DND-41 (cell line): ENCODE measurements at regions not wholly inside any gene's neighbourhood (a gene's known extent, or its start where the extent isn't known, plus 50 kb on each side); places are given as distances from the start of the nearest gene placed in this dataset.

Experiments
- ATAC-seq: fragments of 200-7000 bp; cut with Tn5 transposase; 3 replicates; pipeline ENCODE4 v1.9.1; 2021; ENCODE audit warnings: low read depth; ENCODE audit not compliant: insufficient read depth
- DNase-seq: peaks from one replicate; pipeline ENCODE4 v3.0.0-alpha.2; 2020
- H2AFZ ChIP-seq: 2 replicates; pipeline ENCODE4 v1.6.0; 2012; ENCODE audit warnings: low read depth, low read length
- H3K27ac ChIP-seq: 2 replicates; pipeline ENCODE4 v1.5.1; 2012; ENCODE audit warnings: low read length, inconsistent platforms
- H3K27me3 ChIP-seq: fragments of 200-600 bp; sonication (generic); 2 replicates; pipeline ENCODE4 v1.6.0; 2012; ENCODE audit warnings: low read length, mild to moderate bottlenecking, inconsistent platforms; ENCODE audit not compliant: insufficient read depth, poor library complexity
- H3K36me3 ChIP-seq: 2 replicates; pipeline ENCODE4 v1.5.1; 2012; ENCODE audit warnings: low read length, inconsistent platforms; ENCODE audit not compliant: insufficient read depth
- H3K4me1 ChIP-seq: 2 replicates; pipeline ENCODE4 v1.5.1; 2012; ENCODE audit warnings: mild to moderate bottlenecking, low read length; ENCODE audit not compliant: insufficient read depth
- H3K4me2 ChIP-seq: 2 replicates; pipeline ENCODE4 v1.6.0; 2012; ENCODE audit warnings: mild to moderate bottlenecking, moderate library complexity, low read length, inconsistent platforms; ENCODE audit not compliant: insufficient read depth
- H3K4me3 ChIP-seq, 2 experiments: fragments of 200-600 bp in 1 of 2; shearing (Covaris generic) in 1 of 2; 2 replicates each; pipeline ENCODE4 v1.5.1; 2012 to 2016; ENCODE audit warnings: inconsistent platforms in 2 of 2, low read length in 2 of 2, mild to moderate bottlenecking in 2 of 2, low read depth in 1 of 2, moderate library complexity in 1 of 2
- H3K79me2 ChIP-seq: 2 replicates; pipeline ENCODE4 v1.6.0; 2012; ENCODE audit warnings: low read length, inconsistent platforms; ENCODE audit not compliant: insufficient read depth
- H3K9ac ChIP-seq: 2 replicates; pipeline ENCODE4 v1.6.0; 2012; ENCODE audit warnings: low read depth, mild to moderate bottlenecking, inconsistent platforms, low read length, moderate library complexity
- H3K9me3 ChIP-seq: 2 replicates; pipeline ENCODE4 v1.5.1; 2012; ENCODE audit warnings: low read length, moderate library complexity, mild to moderate bottlenecking, inconsistent platforms; ENCODE audit not compliant: insufficient read depth, severe bottlenecking
- H4K20me1 ChIP-seq: 2 replicates; pipeline ENCODE4 v1.6.0; 2012; ENCODE audit warnings: low read length; ENCODE audit not compliant: insufficient read depth
- CTCF ChIP-seq: IDR thresholded peaks from 2 replicates; pipeline ENCODE4 v1.5.1; 2012; ENCODE audit warnings: borderline replicate concordance, low read length, moderate library complexity, mild to moderate bottlenecking; ENCODE audit not compliant: poor library complexity, severe bottlenecking; ENCODE audit errors: extremely low read depth
- EZH2 ChIP-seq: IDR thresholded peaks from 3 replicates; pipeline ENCODE4 v1.6.1; 2012; ENCODE audit warnings: borderline replicate concordance, low read depth, mild to moderate bottlenecking, moderate library complexity, low read length, inconsistent platforms; ENCODE audit not compliant: severe bottlenecking

GRCh38 chr6:126261792-126262421, 78.0 kb upstream of the CENPW start:
- no peak overlapping the region for H3K4me2 ChIP-seq
- peaks cover 8% of the 10 kb centered on the region for H3K9me3 ChIP-seq
- no peak overlapping the region for H3K9ac ChIP-seq
- no peak for ATAC-seq
- no peak overlapping the region for H3K27ac ChIP-seq
- H3K4me1 ChIP-seq, result no peaks in the 10 kb centered on the region
- no peaks in the 10 kb centered on the region for H3K79me2 ChIP-seq
- H3K36me3 ChIP-seq, result no peaks in the 10 kb centered on the region
- no peak overlapping the region for H2AFZ ChIP-seq
- H3K4me3 ChIP-seq, result no peak overlapping the region
- no peaks in the 10 kb centered on the region for H4K20me1 ChIP-seq
- H3K27me3 ChIP-seq, result no peaks in the 10 kb centered on the region
- TF ChIP-seq CTCF (no peak), EZH2 (no peak)
- DNase-seq, result no peak

GRCh38 chr6:126264265-126264664, 75.7 kb upstream of the CENPW start:
- TF ChIP-seq EZH2, result no peak
- TF ChIP-seq CTCF, result no peak
- no peaks in the 10 kb centered on the region for H3K79me2 ChIP-seq
- peaks cover 8% of the 10 kb centered on the region for H3K9me3 ChIP-seq
- DNase-seq (no peak), ATAC-seq (no peak)
- no peaks in the 10 kb centered on the region for H3K27me3 ChIP-seq
- H3K27ac ChIP-seq, result no peak overlapping the region
- H3K9ac ChIP-seq, result no peak overlapping the region
- H3K4me1 ChIP-seq, result no peaks in the 10 kb centered on the region
- H2AFZ ChIP-seq, result no peak overlapping the region
- no peak overlapping the region for H3K4me2 ChIP-seq
- no peaks in the 10 kb centered on the region for H4K20me1 ChIP-seq
- H3K36me3 ChIP-seq, result no peaks in the 10 kb centered on the region
- no peak overlapping the region for H3K4me3 ChIP-seq

GRCh38 chr6:126266664-126267063, 73.3 kb upstream of the CENPW start:
- no peak overlapping the region for H3K9ac ChIP-seq
- ATAC-seq, result no peak
- H3K4me2 ChIP-seq, result no peak overlapping the region
- H3K36me3 ChIP-seq, result no peaks in the 10 kb centered on the region
- H3K27me3 ChIP-seq, result no peaks in the 10 kb centered on the region
- H3K27ac ChIP-seq, result no peak overlapping the region
- DNase-seq, result no peak
- no peaks in the 10 kb centered on the region for H3K4me1 ChIP-seq
- H4K20me1 ChIP-seq, result no peaks in the 10 kb centered on the region
- no peaks in the 10 kb centered on the region for H3K79me2 ChIP-seq
- peaks cover 5% of the 10 kb centered on the region for H3K9me3 ChIP-seq
- TF ChIP-seq CTCF, result no peak
- no peak for TF ChIP-seq EZH2
- H3K4me3 ChIP-seq, result no peak overlapping the region
- no peak overlapping the region for H2AFZ ChIP-seq
